B cell (primary cell): ENCODE measurements at regions not wholly inside any gene's neighbourhood (a gene's known extent, or its start where the extent isn't known, plus 50 kb on each side); places are given as distances from the start of the nearest gene placed in this dataset.

Experiments
- ATAC-seq: fragments of 200-7000 bp; cut with Tn5 transposase; one replicate; pipeline ENCODE4 v1.10.0; 2021; ENCODE audit warnings: low read depth, mild to moderate bottlenecking, moderate number of reproducible peaks, moderate library complexity
- CTCF ChIA-PET: fragments of 350-600 bp; sonication (Branson Sonifier 250); formaldehyde crosslinking; loops from one replicate; lab custom pipeline; 2021; ENCODE audit warnings: antibody characterized with exemption, inconsistent platforms; lab: Charles Lee
- POLR2A ChIA-PET: fragments of 350-600 bp; sonication (Branson Sonifier 250); formaldehyde crosslinking; loops from one replicate; lab custom pipeline; 2021; ENCODE audit warnings: antibody characterized with exemption; lab: Charles Lee
- DNase-seq: peaks from one replicate; pipeline ENCODE4 v3.0.0; 2013
- H2AFZ ChIP-seq: 2 replicates; pipeline ENCODE4 v1.6.1; 2012; ENCODE audit warnings: mild to moderate bottlenecking, low read depth, low read length; ENCODE audit not compliant: insufficient read depth, poor library complexity, severe bottlenecking
- H3K27ac ChIP-seq, 2 donors: 1 replicate in 1 of 2; 2 replicates in 1 of 2; pipeline ENCODE4 v1.5.1; 2012 to 2013; ENCODE audit warnings: low read length in 2 of 2, mild to moderate bottlenecking in 2 of 2, moderate library complexity in 1 of 2
- H3K27me3 ChIP-seq, 4 experiments: fragments of 200-600 bp in 1 of 4; sonication (generic) in 1 of 4; replicated peaks in 1 of 4; 1 replicate in 2 of 4; 2 replicates in 2 of 4; pipeline versions ENCODE4 v1.6.1 to v1.7.0; 2013 to 2016; ENCODE audit warnings: low read length in 3 of 4, mild to moderate bottlenecking in 2 of 4, mixed read lengths in 1 of 4, moderate library complexity in 1 of 4; ENCODE audit not compliant: insufficient read depth in 4 of 4, control insufficient read depth in 3 of 4; ENCODE audit errors: control extremely low read depth in 1 of 4
- H3K36me3 ChIP-seq, 2 experiments: replicated peaks in 1 of 2; 1 replicate in 1 of 2; 2 replicates in 1 of 2; pipeline versions ENCODE4 v1.6.1 to v1.7.1; 2013; ENCODE audit warnings: low read length in 1 of 2; ENCODE audit not compliant: insufficient read depth in 2 of 2, control insufficient read depth in 1 of 2; ENCODE audit errors: control extremely low read depth in 1 of 2, extremely low read depth in 1 of 2
- H3K4me1 ChIP-seq, 2 donors: fragments of 200-600 bp in 1 of 2; sonication (generic) in 1 of 2; 1 replicate in 1 of 2; 2 replicates in 1 of 2; pipeline versions ENCODE4 v1.5.1 to v1.6.1; 2013 to 2017; ENCODE audit warnings: low read length in 2 of 2; ENCODE audit not compliant: control insufficient read depth in 2 of 2, insufficient read depth in 2 of 2
- H3K4me2 ChIP-seq: replicated peaks from 2 replicates; pipeline ENCODE3; 2012; ENCODE audit warnings: mild to moderate bottlenecking, low read depth, low read length; ENCODE audit not compliant: poor library complexity, severe bottlenecking
- H3K4me3 ChIP-seq, 5 experiments: fragments of 200-600 bp in 1 of 5; sonication (generic) in 1 of 5; 1 replicate in 3 of 5; 2 replicates in 2 of 5; pipeline versions ENCODE4 v1.5.1 to v1.7.0; 2011 to 2016; ENCODE audit warnings: low read length in 4 of 5, mild to moderate bottlenecking in 4 of 5, low read depth in 2 of 5, control low read depth in 1 of 5, moderate library complexity in 1 of 5; ENCODE audit not compliant: insufficient read depth in 1 of 5; ENCODE audit errors: control extremely low read depth in 1 of 5, extremely low read depth in 1 of 5
- H3K79me2 ChIP-seq: fragments of 200-600 bp; sonication (generic); one replicate; pipeline ENCODE4 v1.6.0; 2016; ENCODE audit warnings: low read length; ENCODE audit not compliant: control insufficient read depth, insufficient read depth
- H3K9ac ChIP-seq: fragments of 200-600 bp; sonication (generic); 2 replicates; pipeline ENCODE4 v1.6.1; 2017; ENCODE audit warnings: mild to moderate bottlenecking, low read length, moderate library complexity
- H3K9me3 ChIP-seq, 3 donors: one replicate each; pipeline versions ENCODE4 v1.6.1 to v1.7.1; 2013; ENCODE audit warnings: low read length in 2 of 3; ENCODE audit not compliant: control insufficient read depth in 2 of 3, insufficient read depth in 1 of 3; ENCODE audit errors: control extremely low read depth in 1 of 3
- H4K20me1 ChIP-seq: 2 replicates; pipeline ENCODE4 v1.6.0; 2012; ENCODE audit warnings: mild to moderate bottlenecking, low read length; ENCODE audit not compliant: insufficient read depth, control insufficient read depth, poor library complexity, severe bottlenecking
- H3K27ac Mint-ChIP-seq: one replicate; pipeline ENCODE4 v1.8.0; 2021; ENCODE audit warnings: mixed read lengths
- H3K27me3 Mint-ChIP-seq: one replicate; pipeline ENCODE4 v1.8.0; 2021; ENCODE audit warnings: mixed read lengths
- H3K4me1 Mint-ChIP-seq: one replicate; pipeline ENCODE4 v1.8.0; 2021; ENCODE audit warnings: mixed read lengths
- H3K4me3 Mint-ChIP-seq: one replicate; pipeline ENCODE4 v1.8.0; 2021; ENCODE audit warnings: mixed read lengths
- H3K9me3 Mint-ChIP-seq: one replicate; pipeline ENCODE4 v1.8.0; 2022; ENCODE audit warnings: mixed read lengths; ENCODE audit not compliant: insufficient read depth
- CTCF ChIP-seq: fragments of 200-600 bp; IDR thresholded peaks from one replicate; pipeline ENCODE4 v1.8.0; 2022; ENCODE audit warnings: antibody characterized with exemption, mild to moderate bottlenecking
- EZH2 ChIP-seq: IDR thresholded peaks from 2 replicates; pipeline ENCODE4 v1.6.1; 2012; ENCODE audit warnings: borderline replicate concordance, low read depth, mild to moderate bottlenecking, moderate library complexity, low read length; ENCODE audit not compliant: insufficient read depth, poor library complexity, severe bottlenecking
- WGBS: methylation state at CpG from one replicate; pipeline ENCODE4 v1.1.5; 2013; ENCODE audit warnings: missing lambda C conversion rate; ENCODE audit not compliant: insufficient coverage; 5-methylcytosine and 5-hydroxymethylcytosine counted together
- intact Hi-C: fragments of 100-400 bp; cut with micrococcal nuclease; formaldehyde crosslinking; loops from one replicate; pipeline ENCODE4 v1.10.0; 2022

GRCh38 chr5:125046838-125047237, 300.4 kb upstream of the ZNF608 start:
- Histone ChIP-seq H3K4me2 (no peak overlapping the region), H3K4me3 (no peak overlapping the region), H3K79me2 (no peaks in the 10 kb centered on the region), H3K4me1 (no peaks in the 10 kb centered on the region), H3K27ac (no peak overlapping the region), H3K36me3 (no peaks in the 10 kb centered on the region), H3K9ac (no peak overlapping the region), H3K9me3 (no peaks in the 10 kb centered on the region), H4K20me1 (no peaks in the 10 kb centered on the region), H3K27me3 (no peaks in the 10 kb centered on the region), H2AFZ (no peak overlapping the region)
- Mint-ChIP-seq H3K27me3 (no peaks in the 10 kb centered on the region), H3K4me1 (peaks cover 2% of the 10 kb centered on the region), H3K4me3 (no peak overlapping the region), H3K9me3 (no peaks in the 10 kb centered on the region), H3K27ac (no peak overlapping the region)
- DNase-seq (no peak), ATAC-seq (no peak)
- CTCF ChIA-PET = no interaction called here
- TF ChIP-seq CTCF (no peak), EZH2 (no peak)
- POLR2A ChIA-PET = no interaction called here
- intact Hi-C loops = no loop called here
- no CpG with 5 or more reads among the region's 1 CpG for WGBS

GRCh38 chr5:125047871-125048270, 301.4 kb upstream of the ZNF608 start:
- ChIA-PET POLR2A (no interaction called here), CTCF (no interaction called here)
- H3K4me3 ChIP-seq = no peak overlapping the region
- no peaks in the 10 kb centered on the region for H3K27me3 ChIP-seq
- no peaks in the 10 kb centered on the region for H3K79me2 ChIP-seq
- no peaks in the 10 kb centered on the region for H3K36me3 ChIP-seq
- Mint-ChIP-seq H3K4me1 (no peaks in the 10 kb centered on the region), H3K27ac (no peak overlapping the region), H3K9me3 (no peaks in the 10 kb centered on the region), H3K4me3 (no peak overlapping the region), H3K27me3 (no peaks in the 10 kb centered on the region)
- no peaks in the 10 kb centered on the region for H3K4me1 ChIP-seq
- intact Hi-C loops = no loop called here
- H2AFZ ChIP-seq = no peak overlapping the region
- no peaks in the 10 kb centered on the region for H4K20me1 ChIP-seq
- ATAC-seq (no peak), DNase-seq (no peak)
- H3K9ac ChIP-seq = no peak overlapping the region
- WGBS = 86% methylated on average over 1 of the region's 3 CpGs
- TF ChIP-seq EZH2 (no peak), CTCF (no peak)
- no peak overlapping the region for H3K4me2 ChIP-seq
- no peak overlapping the region for H3K27ac ChIP-seq
- no peaks in the 10 kb centered on the region for H3K9me3 ChIP-seq
